ENCODE measurements at regions not wholly inside any gene's neighbourhood (a gene's known extent, or its start where the extent isn't known, plus 50 kb on each side); places are given as distances from the start of the nearest gene placed in this dataset.

- TF ChIP-seq, protein P1, sequence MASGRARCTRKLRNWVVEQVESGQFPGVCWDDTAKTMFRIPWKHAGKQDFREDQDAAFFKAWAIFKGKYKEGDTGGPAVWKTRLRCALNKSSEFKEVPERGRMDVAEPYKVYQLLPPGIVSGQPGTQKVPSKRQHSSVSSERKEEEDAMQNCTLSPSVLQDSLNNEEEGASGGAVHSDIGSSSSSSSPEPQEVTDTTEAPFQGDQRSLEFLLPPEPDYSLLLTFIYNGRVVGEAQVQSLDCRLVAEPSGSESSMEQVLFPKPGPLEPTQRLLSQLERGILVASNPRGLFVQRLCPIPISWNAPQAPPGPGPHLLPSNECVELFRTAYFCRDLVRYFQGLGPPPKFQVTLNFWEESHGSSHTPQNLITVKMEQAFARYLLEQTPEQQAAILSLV (tag; IDR thresholded peaks at IDR 0.05): no peak
- TF ChIP-seq HDGF (IDR thresholded peaks at IDR 0.05): no peak
- TF ChIP-seq ZNF3 (CRISPR knock-in tag; IDR thresholded peaks at IDR 0.05): no peak
- no peak for TF ChIP-seq ZNF695 (CRISPR knock-in tag; IDR thresholded peaks at IDR 0.05)
- no peak for TF ChIP-seq RBM34 (IDR thresholded peaks at IDR 0.05; ENCODE audit: borderline replicate concordance, insufficient read depth, low read length)
- no peak for TF ChIP-seq ZNF232 (CRISPR knock-in tag; IDR thresholded peaks at IDR 0.05)
- TF ChIP-seq HNRNPK (IDR thresholded peaks at IDR 0.05; ENCODE audit: low read depth, low read length, poor library complexity, severe bottlenecking): no peak
- TF ChIP-seq NEUROD1 (IDR thresholded peaks at IDR 0.05; ENCODE audit: borderline replicate concordance, low read depth, low read length, partially characterized antibody): peak; percentile 69
- no peak for TF ChIP-seq ZNF589 (CRISPR knock-in tag; IDR thresholded peaks at IDR 0.05; ENCODE audit: low read depth)
- TF ChIP-seq MXI1 (IDR thresholded peaks at IDR 0.05; ENCODE audit: low read depth, low read length): no peak
- TF ChIP-seq ZNF316 (IDR thresholded peaks at IDR 0.05): peak; percentile 63
- TF ChIP-seq NR2C1 (IDR thresholded peaks at IDR 0.05): no peak
- TF ChIP-seq NR2C1 (tag; IDR thresholded peaks at IDR 0.05): no peak
- TF ChIP-seq MCM7 (IDR thresholded peaks at IDR 0.05): no peak
- TF ChIP-seq ELF1 (tag; IDR thresholded peaks at IDR 0.05): no peak
- TF ChIP-seq NFIX (CRISPR knock-in tag; IDR thresholded peaks at IDR 0.05; ENCODE audit: low read depth): no peak
- TF ChIP-seq RFX5 (IDR thresholded peaks at IDR 0.05; ENCODE audit: low read depth, low read length): no peak
- peak; percentile 72; the same call in 1 of the 2 replicates for TF ChIP-seq ZBTB2 (IDR thresholded peaks at IDR 0.05)
- TF ChIP-seq ZKSCAN1 (IDR thresholded peaks at IDR 0.05; ENCODE audit: low read depth, low read length): no peak
- TF ChIP-seq RBM25 (IDR thresholded peaks at IDR 0.05; ENCODE audit: low read depth, low read length, severe bottlenecking): no peak
- TF ChIP-seq BRD9 (IDR thresholded peaks at IDR 0.05; ENCODE audit: low read depth, partially characterized antibody): no peak
- TF ChIP-seq, protein P2, sequence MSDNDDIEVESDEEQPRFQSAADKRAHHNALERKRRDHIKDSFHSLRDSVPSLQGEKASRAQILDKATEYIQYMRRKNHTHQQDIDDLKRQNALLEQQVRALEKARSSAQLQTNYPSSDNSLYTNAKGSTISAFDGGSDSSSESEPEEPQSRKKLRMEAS (CRISPR knock-in tag; IDR thresholded peaks at IDR 0.05): peak; percentile 52
- no peak for TF ChIP-seq STAT5B (CRISPR knock-in tag; IDR thresholded peaks at IDR 0.05)
- no peak for TF ChIP-seq ZNF644 (tag; IDR thresholded peaks at IDR 0.05; ENCODE audit: low read depth)
- TF ChIP-seq SP1 (CRISPR knock-in tag; IDR thresholded peaks at IDR 0.05): no peak
- TF ChIP-seq ZNF217 (CRISPR knock-in tag; IDR thresholded peaks at IDR 0.05): no peak
These were observed 124.1 kb upstream of the TNRC6C start (continued) for GRCh38 chr17:77834170-77835115.
